CD4-positive, alpha-beta T cell (primary cell): ENCODE measurements at regions not wholly inside any gene's neighbourhood (a gene's known extent, or its start where the extent isn't known, plus 50 kb on each side); places are given as distances from the start of the nearest gene placed in this dataset.

ENCODE experiments used
- ATAC-seq: fragments of 200-7000 bp; cut with Tn5 transposase; one replicate; pipeline ENCODE4 v1.10.0; 2022; ENCODE audit warnings: mild to moderate bottlenecking; ENCODE audit not compliant: poor library complexity
- CTCF ChIA-PET: fragments of 350-600 bp; sonication (Branson Sonifier 250); formaldehyde crosslinking; loops from one replicate; lab custom pipeline; 2021; ENCODE audit warnings: antibody characterized with exemption, inconsistent platforms; lab: Charles Lee
- POLR2A ChIA-PET: fragments of 350-600 bp; sonication (Branson Sonifier 250); formaldehyde crosslinking; loops from one replicate; lab custom pipeline; 2021; ENCODE audit warnings: antibody characterized with exemption, inconsistent platforms; lab: Charles Lee
- DNase-seq, 14 experiments: peaks; one replicate each; pipeline ENCODE4 v3.0.0-alpha.2; 2013 to 2020; ENCODE audit warnings: mixed read lengths in 2 of 14
- H3K27ac ChIP-seq, 2 donors: one replicate each; pipeline versions ENCODE4 v1.5.1 to v1.7.0; 2013; ENCODE audit warnings: low read length in 2 of 2, low read depth in 1 of 2, mild to moderate bottlenecking in 1 of 2
- H3K27me3 ChIP-seq, 2 experiments: 1 replicate in 1 of 2; 2 replicates in 1 of 2; pipeline versions ENCODE4 v1.6.1 to v1.7.0; 2013; ENCODE audit warnings: low read length in 2 of 2, control low read depth in 1 of 2, mild to moderate bottlenecking in 1 of 2, moderate library complexity in 1 of 2; ENCODE audit not compliant: insufficient read depth in 2 of 2, control insufficient read depth in 1 of 2
- H3K36me3 ChIP-seq: one replicate; pipeline ENCODE4 v1.6.1; 2013; ENCODE audit warnings: low read length, control low read depth; ENCODE audit not compliant: insufficient read depth
- H3K4me1 ChIP-seq: one replicate; pipeline ENCODE4 v1.6.1; 2013; ENCODE audit warnings: low read length, control low read depth; ENCODE audit not compliant: insufficient read depth
- H3K4me3 ChIP-seq: one replicate; pipeline ENCODE4 v1.5.1; 2013; ENCODE audit warnings: mild to moderate bottlenecking, low read length, moderate library complexity
- H3K9me3 ChIP-seq, 2 experiments: 1 replicate in 1 of 2; 2 replicates in 1 of 2; pipeline versions ENCODE4 v1.6.1 to v1.7.0; 2013; ENCODE audit warnings: low read length in 2 of 2, mild to moderate bottlenecking in 2 of 2, control low read depth in 1 of 2, moderate library complexity in 1 of 2; ENCODE audit not compliant: control insufficient read depth in 1 of 2, insufficient read depth in 1 of 2
- H3K27ac Mint-ChIP-seq: one replicate; pipeline ENCODE4 v1.8.0; 2020; ENCODE audit warnings: mixed read lengths
- H3K27me3 Mint-ChIP-seq: one replicate; pipeline ENCODE4 v1.8.0; 2021; ENCODE audit warnings: mixed read lengths
- H3K36me3 Mint-ChIP-seq: one replicate; pipeline ENCODE4 v1.8.0; 2021; ENCODE audit warnings: low read depth, mixed read lengths
- H3K4me1 Mint-ChIP-seq: one replicate; pipeline ENCODE4 v1.8.0; 2021; ENCODE audit warnings: low read depth, mixed read lengths
- H3K4me3 Mint-ChIP-seq: one replicate; pipeline ENCODE4 v1.8.0; 2020; ENCODE audit warnings: mild to moderate bottlenecking, mixed read lengths
- H3K9me3 Mint-ChIP-seq: one replicate; pipeline ENCODE4 v1.8.0; 2020; ENCODE audit warnings: mixed read lengths
- CTCF ChIP-seq: fragments of 200-600 bp; IDR thresholded peaks from one replicate; pipeline ENCODE4 v1.8.0; 2022; ENCODE audit warnings: antibody characterized with exemption, mild to moderate bottlenecking
- intact Hi-C, 2 experiments: fragments of 100-400 bp; cut with DNase I in 1 of 2; cut with micrococcal nuclease in 1 of 2; formaldehyde crosslinking; loops; one replicate each; pipeline versions ENCODE4 v1.15.1 to v1.9.0; 2023 to 2025; cut with DNase I, micrococcal nuclease

DNA sequence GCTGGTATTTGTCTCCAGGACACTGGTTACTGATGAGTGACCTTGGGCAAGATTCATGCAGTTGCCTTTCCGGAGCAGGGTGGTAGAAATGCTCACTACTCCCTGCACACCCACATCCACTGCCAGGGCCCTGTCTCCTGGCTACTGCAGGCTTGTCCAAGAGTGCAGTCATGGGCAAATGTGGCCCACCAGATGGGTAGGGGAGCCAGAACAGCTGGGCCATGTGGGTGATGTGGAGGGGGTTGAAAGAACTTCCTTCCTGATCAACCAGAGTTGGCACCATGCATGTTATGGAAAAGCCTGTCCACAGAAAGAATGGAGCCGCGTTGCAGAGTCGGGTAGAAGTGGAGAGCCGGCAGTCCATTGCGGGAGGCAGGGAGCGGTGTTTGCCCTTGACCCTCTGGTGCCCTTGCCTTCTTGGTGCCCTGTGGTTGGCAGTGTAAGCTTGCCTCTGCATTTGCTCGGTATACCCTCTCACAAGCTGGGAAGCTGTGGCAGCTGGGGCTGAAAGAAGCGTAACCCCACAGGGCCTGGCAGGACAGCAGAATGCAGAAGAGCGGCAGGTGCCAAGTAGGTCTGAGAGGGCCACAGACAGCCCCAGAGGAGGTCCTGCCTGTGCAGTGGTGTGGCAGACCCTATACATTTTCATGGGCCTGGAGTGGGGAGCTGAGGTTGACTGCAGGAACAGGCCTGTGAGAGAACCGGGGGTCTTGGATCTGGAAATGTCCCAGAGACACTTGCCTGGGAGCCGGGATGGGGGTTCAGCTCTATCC is 253.2 kb downstream of the TFCP2L1 start:
- peaks cover 2% of the 10 kb centered on the region for H3K9me3 Mint-ChIP-seq
- H3K27ac ChIP-seq: no peak overlapping the region
- H3K36me3 Mint-ChIP-seq: no peaks in the 10 kb centered on the region
- no peak for ATAC-seq
- no peaks in the 10 kb centered on the region for H3K36me3 ChIP-seq
- no peaks in the 10 kb centered on the region for H3K4me1 Mint-ChIP-seq
- H3K27ac Mint-ChIP-seq: no peak overlapping the region
- POLR2A ChIA-PET: no interaction called here
- peaks cover 0 to under 1% of the 10 kb centered on the region in 2 experiments for H3K27me3 ChIP-seq
- H3K27me3 Mint-ChIP-seq: peaks cover 4% of the 10 kb centered on the region
- TF ChIP-seq CTCF: no peak
- DNase-seq: no peak
- intact Hi-C loops: no loop called here
- CTCF ChIA-PET: no interaction called here
- H3K4me1 ChIP-seq: no peaks in the 10 kb centered on the region
- no peaks in the 10 kb centered on the region for H3K9me3 ChIP-seq
- no peak overlapping the region for H3K4me3 ChIP-seq
- H3K4me3 Mint-ChIP-seq: no peak overlapping the region

DNA sequence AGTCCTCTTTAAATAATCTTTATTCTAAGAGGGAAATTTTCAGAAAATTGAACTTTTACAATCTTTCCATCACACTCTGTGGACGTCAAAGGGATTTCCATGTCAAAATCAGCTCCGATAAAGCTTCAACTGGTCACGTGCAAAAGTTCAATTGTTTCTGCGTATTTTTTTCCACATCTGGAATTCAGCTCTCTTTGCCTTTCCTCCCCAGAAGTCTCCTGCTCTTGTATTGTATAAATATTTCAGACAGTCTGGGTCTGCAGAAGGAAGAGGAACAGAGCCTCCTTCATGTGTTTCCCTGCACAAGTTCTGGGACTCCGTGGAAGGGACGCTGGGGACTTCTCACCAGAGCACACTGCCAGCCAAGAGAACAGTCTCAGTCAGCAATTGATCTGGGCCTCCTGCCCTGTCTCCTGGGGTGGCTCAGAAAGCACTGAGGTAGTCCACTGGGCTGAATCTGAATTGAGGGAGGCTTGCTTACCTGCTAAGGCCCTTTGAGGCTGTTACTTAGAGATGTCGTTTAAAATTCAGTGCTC is 251.5 kb downstream of the TFCP2L1 start:
- no peaks in the 10 kb centered on the region for H3K4me1 ChIP-seq
- POLR2A ChIA-PET: no interaction called here
- ATAC-seq (no peak), DNase-seq (no peak)
- Mint-ChIP-seq H3K36me3 (no peaks in the 10 kb centered on the region), H3K4me1 (no peaks in the 10 kb centered on the region), H3K4me3 (no peak overlapping the region), H3K27ac (no peak overlapping the region), H3K27me3 (peaks cover 12% of the 10 kb centered on the region), H3K9me3 (no peaks in the 10 kb centered on the region)
- peaks cover 0 to 5% of the 10 kb centered on the region in 2 experiments for H3K27me3 ChIP-seq
- no peaks in the 10 kb centered on the region for H3K36me3 ChIP-seq
- no peak for TF ChIP-seq CTCF
- H3K27ac ChIP-seq: no peak overlapping the region
- CTCF ChIA-PET: no interaction called here
- H3K4me3 ChIP-seq: no peak overlapping the region
- intact Hi-C loops: no loop called here
- peaks cover 0 to 5% of the 10 kb centered on the region in 2 experiments for H3K9me3 ChIP-seq

DNA sequence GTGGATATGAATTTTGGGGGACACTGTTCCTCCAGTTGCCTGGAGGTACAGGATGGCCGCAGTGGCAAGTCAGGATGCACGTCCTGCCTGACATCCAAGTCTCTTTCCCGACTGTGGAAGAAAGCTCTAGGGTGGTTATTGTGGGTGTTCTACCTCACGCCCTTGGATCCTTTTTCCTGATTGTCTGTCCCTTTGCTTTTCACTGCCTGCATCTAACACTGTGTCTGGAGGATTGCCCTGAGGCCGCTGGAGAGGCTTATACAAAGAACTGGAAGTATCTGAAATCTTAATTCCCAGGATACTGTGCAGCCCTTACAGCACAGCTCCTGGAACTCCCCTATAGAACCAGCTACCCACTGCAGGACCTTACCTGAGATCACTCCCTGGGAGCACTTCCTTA is 250.5 kb downstream of the TFCP2L1 start:
- peaks cover 12% of the 10 kb centered on the region for H3K27me3 Mint-ChIP-seq
- H3K36me3 ChIP-seq: no peaks in the 10 kb centered on the region
- DNase-seq: no peak
- POLR2A ChIA-PET: no interaction called here
- no peaks in the 10 kb centered on the region for H3K4me1 ChIP-seq
- no peaks in the 10 kb centered on the region for H3K4me1 Mint-ChIP-seq
- no peak for TF ChIP-seq CTCF
- peaks cover 0 to 5% of the 10 kb centered on the region in 2 experiments for H3K27me3 ChIP-seq
- no peak overlapping the region for H3K27ac ChIP-seq
- no peak overlapping the region for H3K27ac Mint-ChIP-seq
- H3K36me3 Mint-ChIP-seq: no peaks in the 10 kb centered on the region
- H3K4me3 Mint-ChIP-seq: no peak overlapping the region
- CTCF ChIA-PET: no interaction called here
- no peak overlapping the region for H3K4me3 ChIP-seq
- H3K9me3 ChIP-seq: peaks cover 0 to 5% of the 10 kb centered on the region in 2 experiments
- no peaks in the 10 kb centered on the region for H3K9me3 Mint-ChIP-seq
- intact Hi-C loops: no loop called here
- no peak for ATAC-seq
